Small intestine (tissue), 7 donors: ENCODE measurements at regions not wholly inside any gene's neighbourhood (a gene's known extent, or its start where the extent isn't known, plus 50 kb on each side); places are given as distances from the start of the nearest gene placed in this dataset.

Experiments
- DNase-seq, 2 donors: peaks; one replicate each; pipeline versions ENCODE4 v3.0.0 to v3.0.0-alpha.2; 2013
- FAIRE-seq: peaks from 2 replicates; lab custom pipeline; 2012; peaks lifted over from hg19 to GRCh38; lab: Jason Lieb, UNC
- H3K27ac ChIP-seq, 3 donors: one replicate each; pipeline ENCODE4 v1.5.1; 2013; ENCODE audit warnings: low read length in 2 of 3, mild to moderate bottlenecking in 2 of 3, control low read depth in 1 of 3, inconsistent platforms in 1 of 3, low read depth in 1 of 3, moderate library complexity in 1 of 3
- H3K27me3 ChIP-seq, 3 donors: one replicate each; pipeline ENCODE4 v1.6.1; 2013; ENCODE audit warnings: low read length in 3 of 3, inconsistent platforms in 1 of 3; ENCODE audit not compliant: control insufficient read depth in 3 of 3, insufficient read depth in 3 of 3
- H3K36me3 ChIP-seq, 3 donors: one replicate each; pipeline ENCODE4 v1.6.1; 2013; ENCODE audit warnings: low read length in 3 of 3, inconsistent platforms in 1 of 3, low read depth in 1 of 3, mild to moderate bottlenecking in 1 of 3, moderate library complexity in 1 of 3; ENCODE audit not compliant: control insufficient read depth in 3 of 3, insufficient read depth in 2 of 3
- H3K4me1 ChIP-seq, 3 donors: one replicate each; pipeline ENCODE4 v1.6.1; 2013; ENCODE audit warnings: low read length in 2 of 3, inconsistent platforms in 1 of 3, low read depth in 1 of 3, mild to moderate bottlenecking in 1 of 3, moderate library complexity in 1 of 3; ENCODE audit not compliant: control insufficient read depth in 3 of 3, insufficient read depth in 2 of 3
- H3K4me3 ChIP-seq, 3 donors: one replicate each; pipeline ENCODE4 v1.5.1; 2013; ENCODE audit warnings: low read length in 3 of 3, control low read depth in 1 of 3, inconsistent platforms in 1 of 3, low read depth in 1 of 3, mild to moderate bottlenecking in 1 of 3, moderate library complexity in 1 of 3
- H3K9me3 ChIP-seq, 2 donors: one replicate each; pipeline ENCODE4 v1.6.1; 2013; ENCODE audit warnings: low read depth in 1 of 2, low read length in 1 of 2; ENCODE audit not compliant: control insufficient read depth in 2 of 2, insufficient read depth in 1 of 2
- WGBS, 3 donors: extraction: QIAGEN DNeasy Blood & Tissue Kit; methylation state at CpG; one replicate each; pipeline ENCODE4 v1.1.7; 2013; 5-methylcytosine and 5-hydroxymethylcytosine counted together
- donor health status: healthy with polysubstance abuse.
- donor health status: control.
- donor health status: control.
- donor health status: Bipolar disorder and iron deficiency.
- donor health status: healthy.

GRCh38 chr15:23913081-23913480, 226.0 kb upstream of the NDN start:
- 60 to 66% (median 62%) methylated on average over 5 of the region's 5 CpGs for WGBS, 3 donors
- FAIRE-seq: no peak
- no peaks in the 10 kb centered on the region for H3K36me3 ChIP-seq

GRCh38 chr15:23913635-23914034, 226.5 kb upstream of the NDN start:
- Histone ChIP-seq H3K4me1 (no peaks in the 10 kb centered on the region), H3K4me3 (no peak overlapping the region), H3K27me3 (no peaks in the 10 kb centered on the region), H3K27ac (no peak overlapping the region), H3K36me3 (no peaks in the 10 kb centered on the region), H3K9me3 (peaks cover 0 to 3% of the 10 kb centered on the region in 2 donors)
- no peak for FAIRE-seq
- WGBS, 3 donors: 74 to 79% (median 75%) methylated on average over 1 of the region's 1 CpG
- no peak for DNase-seq

More at GRCh38 chr15:23913081-23913480, 226.0 kb upstream of the NDN start:
- Histone ChIP-seq H3K27ac (no peak overlapping the region), H3K9me3 (peaks cover 0 to 3% of the 10 kb centered on the region in 2 donors), H3K4me3 (no peak overlapping the region), H3K4me1 (no peaks in the 10 kb centered on the region), H3K27me3 (no peaks in the 10 kb centered on the region)
- no peak for DNase-seq

GRCh38 chr15:23924686-23925085, 237.6 kb upstream of the NDN start:
- 69 to 73% (median 70%) methylated on average over 3 of the region's 3 CpGs for WGBS, 3 donors
- H3K4me3 ChIP-seq: no peak overlapping the region
- no peak overlapping the region for H3K27ac ChIP-seq
- H3K36me3 ChIP-seq: no peaks in the 10 kb centered on the region
- no peak for DNase-seq
- peaks cover 0 to 2% of the 10 kb centered on the region in 2 donors for H3K9me3 ChIP-seq
- H3K4me1 ChIP-seq: no peaks in the 10 kb centered on the region
- FAIRE-seq: no peak
- no peaks in the 10 kb centered on the region for H3K27me3 ChIP-seq

GRCh38 chr15:23954931-23955330, 267.8 kb upstream of the NDN start:
- Histone ChIP-seq H3K9me3 (peaks cover 0 to 2% of the 10 kb centered on the region in 2 donors), H3K27me3 (no peaks in the 10 kb centered on the region), H3K4me3 (no peak overlapping the region), H3K36me3 (no peaks in the 10 kb centered on the region), H3K27ac (no peak overlapping the region), H3K4me1 (no peaks in the 10 kb centered on the region)
- DNase-seq: no peak
- no peak for FAIRE-seq
- WGBS, 3 donors: 77 to 83% (median 81%) methylated on average over 14 of the region's 14 CpGs

GRCh38 chr15:23983500-23984259, 296.6 kb upstream of the NDN start:
- WGBS, 3 donors: 50 to 70% (median 53%) methylated on average over 5 of the region's 5 CpGs
- DNase-seq: no peak

GRCh38 chr15:23994273-23994672, 307.2 kb upstream of the NDN start:
- H3K4me1 ChIP-seq: no peaks in the 10 kb centered on the region
- 68 to 71% (median 68%) methylated on average over 4 of the region's 4 CpGs for WGBS, 3 donors
- FAIRE-seq: no peak
- H3K27ac ChIP-seq: no peak overlapping the region
- no peaks in the 10 kb centered on the region for H3K36me3 ChIP-seq
- H3K9me3 ChIP-seq: peaks cover 1 to 18% of the 10 kb centered on the region in 2 donors
- H3K4me3 ChIP-seq: no peak overlapping the region
- H3K27me3 ChIP-seq: no peaks in the 10 kb centered on the region
- DNase-seq: no peak

More at GRCh38 chr15:23983500-23984259, 296.6 kb upstream of the NDN start:
- no peaks in the 10 kb centered on the region for H3K36me3 ChIP-seq
- peaks cover 1 to 9% of the 10 kb centered on the region in 2 donors for H3K9me3 ChIP-seq
- no peak overlapping the region for H3K4me3 ChIP-seq
- no peak overlapping the region for H3K27ac ChIP-seq
- no peaks in the 10 kb centered on the region for H3K27me3 ChIP-seq
- no peak for FAIRE-seq
- no peaks in the 10 kb centered on the region for H3K4me1 ChIP-seq

GRCh38 chr15:23998056-23998455, 311.0 kb upstream of the NDN start:
- Histone ChIP-seq H3K4me3 (no peak overlapping the region), H3K27me3 (no peaks in the 10 kb centered on the region), H3K9me3 (peaks cover 3 to 10% of the 10 kb centered on the region in 2 donors), H3K36me3 (no peaks in the 10 kb centered on the region), H3K4me1 (no peaks in the 10 kb centered on the region), H3K27ac (no peak overlapping the region)
- WGBS, 3 donors: 27 to 36% (median 30%) methylated on average over 1 of the region's 1 CpG
- FAIRE-seq (no peak), DNase-seq (no peak)

- no peak for DNase-seq
- Histone ChIP-seq H3K4me3 (no peak overlapping the region), H3K4me1 (no peaks in the 10 kb centered on the region), H3K27ac (no peak overlapping the region), H3K36me3 (no peaks in the 10 kb centered on the region), H3K27me3 (no peaks in the 10 kb centered on the region), H3K9me3 (no peaks in the 10 kb centered on the region)
- 32 to 39% (median 37%) methylated on average over 1 of the region's 1 CpG for WGBS, 3 donors
- no peak for FAIRE-seq
These were observed 321.4 kb upstream of the NDN start for GRCh38 chr15:24008476-24008875.
